NT2/D1 (cell line): ENCODE measurements at regions not wholly inside any gene's neighbourhood (a gene's known extent, or its start where the extent isn't known, plus 50 kb on each side); places are given as distances from the start of the nearest gene placed in this dataset.

Source experiments
- SUZ12 ChIP-seq: IDR thresholded peaks from 2 replicates; pipeline ENCODE4 v1.6.1; 2011; ENCODE audit not compliant: insufficient read length, insufficient read depth; ENCODE audit errors: extremely low read depth
- YY1 ChIP-seq: IDR thresholded peaks from 2 replicates; pipeline ENCODE4 v1.6.1; 2011; ENCODE audit not compliant: insufficient read length, insufficient read depth
- ZNF274 ChIP-seq: IDR thresholded peaks from 2 replicates; pipeline ENCODE4 v1.6.1; 2011; ENCODE audit warnings: mild to moderate bottlenecking, low read depth, low read length

GRCh38 chr11:121372028-121372427 is 79.5 kb downstream of the SC5D start:
- TF ChIP-seq YY1, result no peak
- no peak for TF ChIP-seq ZNF274
- no peak for TF ChIP-seq SUZ12
